ENCODE measurements at regions not wholly inside any gene's neighbourhood (a gene's known extent, or its start where the extent isn't known, plus 50 kb on each side); places are given as distances from the start of the nearest gene placed in this dataset.

GRCh38 chr12:124491856-124492420 lies 75.5 kb downstream of the NCOR2 start:
- TF ChIP-seq CTCF (IDR thresholded peaks at IDR 0.05) = no peak
- no peak for TF ChIP-seq POLR2A (IDR thresholded peaks at IDR 0.05)
